ENCODE measurements at regions not wholly inside any gene's neighbourhood (a gene's known extent, or its start where the extent isn't known, plus 50 kb on each side); places are given as distances from the start of the nearest gene placed in this dataset.

- WGBS (ENCODE audit: insufficient coverage): 67% methylated on average over 7 of the region's 7 CpGs
- TF ChIP-seq EZH2 (IDR thresholded peaks at IDR 0.05; ENCODE audit: borderline replicate concordance, insufficient read depth, low read depth, low read length, poor library complexity, severe bottlenecking) (no peak), CTCF (IDR thresholded peaks at IDR 0.05) (no peak)
- ATAC-seq (ENCODE audit: low read depth): no peak
Observed at GRCh38 chr5:3429962-3430361, 165.7 kb upstream of the IRX1 start.

GRCh38 chr5:3428334-3428733 lies 167.3 kb upstream of the IRX1 start:
- intact Hi-C loops (cut with micrococcal nuclease): no loop called here
- Histone ChIP-seq H3K4me3 (ENCODE audit: control extremely low read depth in 1 of 5, extremely low read depth in 1 of 5, insufficient read depth in 1 of 5, low read depth in 2 of 5, low read length in 4 of 5) (no peak overlapping the region), H3K27ac (ENCODE audit: low read length in 2 of 2) (no peak overlapping the region), H4K20me1 (ENCODE audit: control insufficient read depth, insufficient read depth, low read length, poor library complexity, severe bottlenecking) (no peaks in the 10 kb centered on the region), H3K9me3 (ENCODE audit: control extremely low read depth in 1 of 3, control insufficient read depth in 2 of 3, insufficient read depth in 1 of 3, low read length in 2 of 3) (peaks cover 0 to 24% (median 0%) of the 10 kb centered on the region in 3 donors), H3K36me3 (replicated peaks in 1 of 2; ENCODE audit: control extremely low read depth in 1 of 2, control insufficient read depth in 1 of 2, extremely low read depth in 1 of 2, insufficient read depth in 2 of 2, low read length in 1 of 2) (no peaks in the 10 kb centered on the region), H3K79me2 (ENCODE audit: control insufficient read depth, insufficient read depth, low read length) (no peaks in the 10 kb centered on the region), H2AFZ (ENCODE audit: insufficient read depth, low read depth, low read length, poor library complexity, severe bottlenecking) (no peak overlapping the region), H3K4me1 (ENCODE audit: control insufficient read depth in 2 of 2, insufficient read depth in 2 of 2, low read length in 2 of 2) (no peaks in the 10 kb centered on the region), H3K27me3 (replicated peaks in 1 of 4; ENCODE audit: control extremely low read depth in 1 of 4, control insufficient read depth in 3 of 4, insufficient read depth in 4 of 4, low read length in 3 of 4) (no peaks in the 10 kb centered on the region), H3K4me2 (replicated peaks; ENCODE audit: low read depth, low read length, poor library complexity, severe bottlenecking) (no peak overlapping the region), H3K9ac (ENCODE audit: low read length) (no peak overlapping the region)
- DNase-seq (no peak), ATAC-seq (ENCODE audit: low read depth) (no peak)
- Mint-ChIP-seq H3K4me1 (no peaks in the 10 kb centered on the region), H3K27ac (no peak overlapping the region), H3K4me3 (no peak overlapping the region), H3K9me3 (ENCODE audit: insufficient read depth) (peaks cover 3% of the 10 kb centered on the region), H3K27me3 (no peaks in the 10 kb centered on the region)
- ChIA-PET POLR2A (no interaction called here), CTCF (no interaction called here)
- 25% methylated on average over 12 of the region's 15 CpGs for WGBS (ENCODE audit: insufficient coverage)
- TF ChIP-seq EZH2 (IDR thresholded peaks at IDR 0.05; ENCODE audit: borderline replicate concordance, insufficient read depth, low read depth, low read length, poor library complexity, severe bottlenecking): no peak
- TF ChIP-seq CTCF (IDR thresholded peaks at IDR 0.05): no peak

More at GRCh38 chr5:3429962-3430361, 165.7 kb upstream of the IRX1 start:
- Histone ChIP-seq H3K4me3 (ENCODE audit: control extremely low read depth in 1 of 5, extremely low read depth in 1 of 5, insufficient read depth in 1 of 5, low read depth in 2 of 5, low read length in 4 of 5) (no peak overlapping the region), H3K79me2 (ENCODE audit: control insufficient read depth, insufficient read depth, low read length) (no peaks in the 10 kb centered on the region), H3K9ac (ENCODE audit: low read length) (no peak overlapping the region), H3K27me3 (replicated peaks in 1 of 4; ENCODE audit: control extremely low read depth in 1 of 4, control insufficient read depth in 3 of 4, insufficient read depth in 4 of 4, low read length in 3 of 4) (no peaks in the 10 kb centered on the region), H3K9me3 (ENCODE audit: control extremely low read depth in 1 of 3, control insufficient read depth in 2 of 3, insufficient read depth in 1 of 3, low read length in 2 of 3) (peaks cover 0 to 25% (median 0%) of the 10 kb centered on the region in 3 donors), H3K4me2 (replicated peaks; ENCODE audit: low read depth, low read length, poor library complexity, severe bottlenecking) (no peak overlapping the region), H3K4me1 (ENCODE audit: control insufficient read depth in 2 of 2, insufficient read depth in 2 of 2, low read length in 2 of 2) (no peaks in the 10 kb centered on the region), H2AFZ (ENCODE audit: insufficient read depth, low read depth, low read length, poor library complexity, severe bottlenecking) (no peak overlapping the region), H3K36me3 (replicated peaks in 1 of 2; ENCODE audit: control extremely low read depth in 1 of 2, control insufficient read depth in 1 of 2, extremely low read depth in 1 of 2, insufficient read depth in 2 of 2, low read length in 1 of 2) (no peaks in the 10 kb centered on the region), H3K27ac (ENCODE audit: low read length in 2 of 2) (no peak overlapping the region), H4K20me1 (ENCODE audit: control insufficient read depth, insufficient read depth, low read length, poor library complexity, severe bottlenecking) (no peaks in the 10 kb centered on the region)
- H3K4me3 Mint-ChIP-seq: no peak overlapping the region
- ChIA-PET POLR2A (no interaction called here), CTCF (no interaction called here)
- no peak overlapping the region for H3K27ac Mint-ChIP-seq
- H3K9me3 Mint-ChIP-seq (ENCODE audit: insufficient read depth): peaks cover 3% of the 10 kb centered on the region
- H3K4me1 Mint-ChIP-seq: no peaks in the 10 kb centered on the region
- intact Hi-C loops (cut with micrococcal nuclease): no loop called here
- DNase-seq: no peak
- no peaks in the 10 kb centered on the region for H3K27me3 Mint-ChIP-seq
